ENCODE measurements at regions not wholly inside any gene's neighbourhood (a gene's known extent, or its start where the extent isn't known, plus 50 kb on each side); places are given as distances from the start of the nearest gene placed in this dataset.
"Not testable (repeated sequence)": the region's sequence is repeated elsewhere in the genome, so short reads cannot be mapped to it uniquely, and the experiment has no call there.

DNA sequence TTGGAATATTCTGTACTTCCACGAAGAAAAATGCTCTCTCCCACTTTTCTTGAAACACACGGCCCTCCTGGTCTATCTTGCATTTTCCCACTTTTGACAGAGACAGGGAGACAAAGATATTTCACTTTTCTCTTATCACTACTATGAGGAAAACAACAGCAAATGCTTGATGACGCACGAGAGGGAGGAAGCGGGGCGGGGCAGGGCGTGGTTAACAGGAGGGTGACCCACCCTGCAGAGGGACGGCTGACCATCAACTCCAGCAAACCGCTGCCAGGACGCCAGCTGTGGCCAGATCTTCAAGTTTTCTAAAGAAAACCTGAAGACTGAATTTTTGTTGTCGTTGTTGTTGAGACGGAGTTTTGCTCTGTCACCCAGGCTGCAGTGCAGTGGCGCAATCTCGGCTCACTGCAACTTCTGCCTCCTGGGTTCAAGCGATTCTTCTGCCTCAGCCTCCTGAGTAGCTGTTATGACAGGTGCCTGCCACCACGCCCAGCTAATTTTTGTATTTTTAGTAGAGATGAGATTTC is 63.8 kb downstream of the NSUN5 start:
- DNase-seq (ENCODE audit: low read depth), result not testable (repeated sequence)

DNA sequence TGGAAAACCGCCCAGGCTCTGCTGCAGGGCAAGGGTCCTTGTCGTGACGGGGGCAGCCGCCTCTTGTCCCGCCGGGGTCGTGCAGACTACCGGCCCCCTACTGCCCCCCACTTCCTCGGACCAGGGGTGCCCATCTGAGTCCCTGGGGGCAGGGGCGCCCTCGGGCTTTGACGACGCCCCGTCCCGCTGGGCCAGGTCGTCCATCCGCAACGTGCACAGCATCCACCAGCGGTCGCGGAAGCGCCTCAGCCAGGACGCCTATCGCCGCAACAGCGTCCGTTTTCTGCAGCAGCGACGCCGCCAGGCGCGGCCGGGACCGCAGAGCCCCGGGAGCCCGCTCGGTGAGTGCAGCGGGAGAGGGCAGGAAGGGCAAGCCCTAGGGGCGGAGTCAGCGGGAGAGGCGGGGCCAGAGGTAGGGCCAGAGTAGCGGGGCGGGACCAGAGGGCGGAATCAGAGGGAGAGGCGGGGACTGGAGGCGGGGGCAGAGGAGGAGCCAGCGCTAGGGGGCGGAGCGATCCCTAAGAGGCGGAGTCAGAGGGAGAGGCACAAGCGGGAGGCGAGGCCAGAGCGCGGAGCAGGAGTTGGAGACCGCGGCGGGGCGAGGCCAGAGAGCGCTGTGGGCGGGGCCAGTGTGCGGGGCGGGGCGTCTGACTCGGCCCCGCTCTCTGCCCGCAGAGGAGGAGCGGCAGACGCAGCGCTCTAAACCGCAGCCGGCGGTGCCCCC is 73.5 kb downstream of the NSUN5 start:
- peak; percentile 88 for DNase-seq (ENCODE audit: low read depth)

DNA sequence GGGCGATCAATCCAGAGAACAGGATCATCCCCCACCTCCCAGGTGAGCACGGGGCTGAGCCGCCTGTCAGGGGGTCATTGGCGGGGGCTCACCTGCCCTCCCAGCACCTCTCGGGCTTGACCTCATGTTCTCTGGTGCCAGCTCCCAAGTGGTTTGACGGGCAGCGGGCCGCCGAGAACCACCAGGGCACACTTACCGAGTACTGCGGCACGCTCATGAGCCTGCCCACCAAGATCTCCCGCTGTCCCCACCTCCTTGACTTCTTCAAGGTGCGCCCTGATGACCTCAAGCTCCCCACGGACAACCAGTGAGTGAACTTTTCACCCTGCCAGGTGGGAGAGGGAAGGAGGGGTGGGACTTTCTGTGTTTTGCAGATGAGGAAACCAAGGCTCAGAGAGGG is 82.9 kb downstream of the NSUN5 start:
- DNase-seq (ENCODE audit: low read depth), result not testable (repeated sequence)

DNA sequence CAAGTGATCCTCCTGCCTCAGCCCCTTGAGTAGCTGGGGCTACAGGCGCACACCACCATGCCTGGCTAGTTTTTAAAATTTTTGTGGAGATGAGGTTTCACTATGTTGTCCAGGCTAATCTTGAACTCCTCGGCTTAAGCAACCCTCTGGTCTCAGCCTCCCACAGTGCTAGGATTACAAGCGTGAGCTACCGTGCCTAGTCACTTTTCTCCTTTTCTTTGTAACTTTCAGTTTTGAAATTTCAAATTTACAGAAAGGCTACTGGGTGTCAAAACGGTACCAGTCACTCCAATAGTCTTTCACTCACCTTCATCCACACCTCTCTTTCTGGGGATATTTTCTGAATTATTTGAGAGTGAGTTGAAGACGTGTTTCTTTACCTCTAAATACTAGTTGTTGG is 86.9 kb downstream of the NSUN5 start:
- not testable (repeated sequence) for DNase-seq (ENCODE audit: low read depth)

DNA sequence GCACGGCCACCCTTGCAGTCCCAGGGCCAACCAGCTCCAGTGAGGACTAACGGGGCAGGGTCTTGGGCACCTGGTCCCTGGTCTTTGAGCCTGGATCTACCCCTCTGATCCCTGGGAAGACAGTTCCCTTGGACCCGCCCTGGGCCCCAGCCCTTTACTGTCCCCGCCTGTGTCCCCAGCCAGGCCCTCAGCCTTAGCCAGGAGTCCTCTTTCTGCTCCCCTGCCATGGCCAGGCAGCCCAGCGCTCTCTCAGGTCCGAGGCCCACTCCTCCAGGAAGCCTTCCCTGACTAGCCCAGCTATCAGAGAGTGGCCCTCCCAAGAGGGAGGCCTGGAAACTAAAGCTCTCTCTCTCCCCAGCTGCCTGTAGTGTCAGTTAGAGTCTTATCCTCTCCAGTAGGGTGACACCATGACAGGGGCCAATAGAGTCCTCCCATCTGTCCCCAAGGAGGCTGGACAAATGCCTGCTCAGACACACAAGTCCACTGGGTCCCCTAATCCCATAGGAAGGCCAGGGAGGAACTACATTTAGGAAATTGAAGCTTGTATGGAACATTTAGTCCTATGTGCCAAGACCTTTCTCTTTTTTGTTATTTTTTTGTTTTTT is 87.8 kb downstream of the NSUN5 start:
- DNase-seq (ENCODE audit: low read depth), result not testable (repeated sequence)

DNA sequence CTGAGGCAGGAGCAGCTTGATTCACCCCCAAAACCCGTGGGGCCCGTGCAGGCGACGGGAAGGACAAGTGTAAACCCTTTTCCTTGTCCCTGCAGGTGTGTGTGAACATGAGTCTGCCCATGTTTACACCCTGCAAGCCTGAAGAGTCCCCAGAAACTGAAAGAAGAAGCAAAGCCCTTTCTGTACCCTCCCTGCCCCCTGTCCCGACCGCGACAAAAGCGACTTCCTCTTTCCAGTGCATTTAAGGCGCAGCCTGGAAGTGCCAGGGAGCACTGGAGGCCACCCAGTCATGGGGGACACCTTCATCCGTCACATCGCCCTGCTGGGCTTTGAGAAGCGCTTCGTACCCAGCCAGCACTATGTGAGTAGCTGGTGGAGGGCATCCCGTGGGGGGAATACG is 88.3 kb downstream of the NSUN5 start:
- not testable (repeated sequence) for DNase-seq (ENCODE audit: low read depth)

DNA sequence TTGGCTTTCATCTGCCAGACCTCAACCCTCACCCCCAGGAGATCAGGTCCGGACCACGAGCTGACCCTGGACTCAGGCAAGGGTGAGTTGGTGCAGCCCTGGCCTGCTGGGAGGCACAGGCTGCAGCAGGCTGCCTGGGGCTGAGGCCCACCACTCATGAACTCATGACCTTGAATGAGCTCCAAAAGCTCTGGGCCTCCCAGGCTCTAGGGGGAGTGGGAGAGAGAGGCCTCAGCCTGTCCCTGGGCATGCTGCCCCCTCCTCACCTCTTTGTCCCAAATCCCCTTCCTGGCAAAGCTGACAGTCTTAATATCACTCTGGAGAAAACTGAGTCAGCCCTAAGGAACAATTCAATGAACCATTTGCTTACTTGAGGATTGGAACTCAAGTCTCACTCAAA is 89.8 kb downstream of the NSUN5 start:
- DNase-seq (ENCODE audit: low read depth), result not testable (repeated sequence)

DNA sequence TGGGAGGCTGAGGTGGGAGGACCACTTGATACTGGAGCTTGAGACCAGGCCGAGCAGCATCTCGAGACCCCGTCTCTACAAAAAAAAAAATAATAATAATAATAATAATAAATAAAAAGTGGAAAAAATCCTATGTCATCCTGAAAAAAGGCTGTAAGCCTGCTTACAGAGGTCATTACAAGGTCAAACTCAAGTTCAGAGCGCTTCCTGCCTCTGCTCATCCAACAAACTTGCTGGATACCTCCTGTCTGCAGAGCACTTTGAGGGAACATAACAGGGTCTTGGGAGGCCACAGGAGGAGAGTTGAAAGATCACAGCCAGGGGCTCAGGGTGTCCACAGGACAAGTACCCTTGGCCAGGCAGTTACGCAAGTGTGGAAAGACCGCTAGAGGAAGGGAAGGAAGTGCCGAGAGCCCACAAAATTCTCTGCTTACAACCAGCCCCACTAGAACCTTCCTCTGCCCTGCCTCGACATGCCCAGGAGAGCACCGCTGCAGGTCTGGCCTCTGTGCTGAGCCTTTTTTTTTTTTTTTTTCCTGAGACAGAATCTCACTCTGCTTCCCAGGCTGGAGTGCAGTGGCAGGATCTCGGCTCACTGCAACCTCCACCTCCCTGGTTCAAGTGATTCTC is 92.5 kb downstream of the NSUN5 start:
- not testable (repeated sequence) for DNase-seq (ENCODE audit: low read depth)

DNA sequence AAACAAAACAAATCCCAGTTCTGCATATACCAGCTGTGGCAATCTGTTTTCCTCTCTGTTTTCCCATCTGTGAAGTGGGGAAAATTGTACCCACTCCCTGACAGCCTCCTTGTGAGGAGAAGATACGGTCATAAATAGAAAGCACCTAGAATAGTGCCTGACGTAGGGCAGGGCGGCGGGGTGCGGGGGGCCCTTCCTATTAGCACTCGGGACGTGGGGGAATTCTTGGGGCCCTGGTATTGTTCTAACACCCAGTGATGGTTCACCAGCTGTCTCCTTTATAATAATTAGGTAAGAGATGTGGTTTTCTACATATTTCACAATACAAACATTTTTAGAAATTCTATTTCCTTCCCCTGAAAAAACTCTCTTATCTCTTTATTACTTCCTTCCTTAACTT is 93.4 kb downstream of the NSUN5 start:
- not testable (repeated sequence) for DNase-seq (ENCODE audit: low read depth)

DNA sequence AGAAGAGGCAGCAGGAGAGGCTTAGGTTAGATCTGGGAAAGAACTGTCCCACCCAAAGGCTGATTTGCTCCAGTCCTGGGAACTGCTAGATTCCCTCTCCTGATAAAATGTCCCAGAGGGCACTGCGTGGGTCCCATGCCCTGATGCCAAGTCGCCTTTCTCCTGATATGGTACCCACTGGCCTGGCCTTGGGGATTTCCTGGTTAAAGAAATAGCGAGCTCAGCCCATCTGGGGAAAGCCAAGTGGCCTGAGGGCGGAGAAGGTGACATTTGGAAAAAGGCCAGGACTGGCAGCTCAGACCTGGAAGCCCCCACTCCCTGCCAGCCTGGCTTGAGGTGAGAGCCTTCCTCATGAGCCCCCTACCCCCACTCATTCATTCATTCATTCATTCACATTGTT is 94.2 kb downstream of the NSUN5 start:
- DNase-seq (ENCODE audit: low read depth), result not testable (repeated sequence)

DNA sequence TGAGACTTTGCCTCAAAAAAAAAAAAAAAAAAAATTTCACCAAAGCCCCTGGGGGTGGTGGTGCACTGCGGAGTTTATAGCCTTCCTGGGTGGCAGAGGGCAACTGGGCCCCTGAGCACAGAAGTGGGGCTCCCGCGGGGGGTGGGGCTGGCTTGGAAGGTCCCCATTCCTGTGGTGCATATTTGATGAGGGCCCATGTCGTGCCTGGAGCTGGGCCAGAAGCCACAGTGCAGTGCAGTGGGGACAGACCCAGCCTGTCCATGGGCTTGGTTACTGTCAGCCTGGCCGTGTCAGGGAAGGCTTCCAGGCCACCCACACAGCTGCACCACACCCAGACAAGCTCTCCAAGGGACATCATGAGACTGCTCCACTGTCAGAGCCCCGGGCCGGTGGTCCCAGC is 95.5 kb downstream of the NSUN5 start:
- not testable (repeated sequence) for DNase-seq (ENCODE audit: low read depth)

DNA sequence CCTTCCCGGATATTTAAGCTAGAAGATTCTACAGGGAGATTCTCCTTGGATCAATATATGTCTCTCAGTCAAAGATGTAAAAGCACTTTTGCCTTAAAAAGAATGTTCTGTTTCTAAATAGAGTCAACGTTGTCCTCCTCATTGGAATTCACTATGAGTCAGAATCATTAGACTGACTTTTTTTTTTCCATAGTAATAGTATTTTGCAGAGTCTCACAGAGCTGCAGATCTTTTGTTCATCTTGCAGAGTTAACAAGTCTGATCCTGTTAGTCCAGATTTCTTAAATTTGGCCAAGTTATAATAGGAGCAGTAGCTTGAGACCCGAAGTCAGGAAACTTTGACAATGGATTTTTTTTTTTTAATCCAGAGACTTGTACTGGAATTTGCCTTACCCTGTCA is 103.0 kb downstream of the NSUN5 start:
- DNase-seq (ENCODE audit: low read depth), result not testable (repeated sequence)

DNA sequence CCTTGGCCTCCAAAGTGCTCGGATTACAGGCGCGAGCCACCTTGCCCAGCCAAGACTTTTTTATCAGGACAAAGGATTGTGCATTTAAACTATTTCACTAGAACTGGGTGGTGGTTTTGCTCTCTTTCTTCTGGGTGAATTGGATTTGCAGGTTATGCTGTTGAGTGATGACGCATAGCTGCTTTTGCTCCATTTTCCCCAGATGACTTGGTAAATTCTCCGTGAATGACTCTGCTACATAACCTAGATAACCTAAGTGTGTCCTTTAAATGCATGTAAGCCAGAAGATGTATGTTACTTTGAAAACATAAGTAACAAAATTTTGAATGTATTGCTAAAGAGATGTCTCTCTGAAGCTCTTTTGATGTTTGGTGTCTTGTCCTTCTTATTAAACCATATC is 103.7 kb downstream of the NSUN5 start:
- not testable (repeated sequence) for DNase-seq (ENCODE audit: low read depth)

DNA sequence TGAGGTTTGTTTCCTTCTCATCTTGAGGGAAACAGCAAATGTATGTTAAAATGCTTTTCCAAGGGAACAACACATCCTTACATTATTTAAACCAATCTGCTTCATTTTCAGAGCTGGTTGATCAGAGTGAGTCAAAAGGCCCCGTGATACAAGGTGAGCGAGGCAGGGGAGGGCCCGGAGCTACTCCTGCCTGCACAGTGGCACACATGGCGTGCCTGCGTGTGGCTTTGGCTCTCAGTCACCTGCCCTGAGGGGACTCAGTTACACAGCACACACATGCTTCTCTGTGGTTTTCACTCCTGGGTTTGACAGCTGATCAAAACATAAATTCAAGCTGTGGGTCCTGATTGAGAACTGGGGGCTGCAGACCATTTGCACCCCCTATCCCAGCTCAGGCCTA is 105.3 kb downstream of the NSUN5 start:
- not testable (repeated sequence) for DNase-seq (ENCODE audit: low read depth)

DNA sequence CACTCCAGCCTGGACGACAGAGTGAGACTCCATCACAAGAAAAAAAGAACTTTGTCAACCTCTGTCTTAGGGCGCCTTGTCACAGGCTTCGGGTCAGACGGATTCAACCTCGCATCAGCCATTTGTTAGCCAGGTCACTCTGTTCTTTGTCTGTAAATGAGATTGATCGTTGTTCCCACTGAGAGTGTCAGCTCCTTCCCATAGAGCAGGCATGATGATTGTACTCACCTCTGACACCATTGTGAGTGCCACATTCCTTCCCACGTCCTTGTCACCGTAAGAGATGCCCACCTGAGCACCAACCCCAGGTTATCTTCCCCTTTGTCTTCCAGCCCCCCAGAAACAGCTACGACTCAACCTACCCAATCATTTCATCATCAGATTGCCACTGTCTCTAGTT is 107.4 kb downstream of the NSUN5 start:
- DNase-seq (ENCODE audit: low read depth), result not testable (repeated sequence)

DNA sequence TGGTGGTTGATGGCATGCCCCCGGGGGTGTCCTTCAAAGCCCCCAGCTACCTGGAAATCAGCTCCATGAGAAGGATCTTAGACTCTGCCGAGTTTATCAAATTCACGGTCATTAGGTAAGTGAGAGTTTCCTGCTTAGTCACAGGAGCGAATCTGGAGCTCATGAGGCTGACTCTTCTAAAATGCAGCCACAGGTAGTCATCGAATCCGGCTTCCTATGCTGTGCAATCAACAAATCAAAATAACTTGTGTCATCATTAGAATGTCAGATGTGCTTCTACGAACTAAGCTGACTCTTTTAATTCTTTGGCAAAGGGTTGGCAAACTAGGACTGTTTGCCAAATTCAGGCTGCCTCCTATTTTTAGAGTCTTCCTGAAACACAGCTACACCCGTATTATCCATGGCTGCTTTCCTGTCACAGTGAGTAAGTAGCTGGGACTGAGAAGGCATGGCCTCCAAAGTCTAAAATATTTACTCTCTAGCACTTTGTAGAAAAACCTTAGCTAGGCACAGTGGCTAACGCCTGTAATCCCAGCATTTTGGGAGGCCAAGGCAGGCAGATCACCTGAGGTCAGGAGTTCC is 108.0 kb downstream of the NSUN5 start:
- not testable (repeated sequence) for DNase-seq (ENCODE audit: low read depth)

DNA sequence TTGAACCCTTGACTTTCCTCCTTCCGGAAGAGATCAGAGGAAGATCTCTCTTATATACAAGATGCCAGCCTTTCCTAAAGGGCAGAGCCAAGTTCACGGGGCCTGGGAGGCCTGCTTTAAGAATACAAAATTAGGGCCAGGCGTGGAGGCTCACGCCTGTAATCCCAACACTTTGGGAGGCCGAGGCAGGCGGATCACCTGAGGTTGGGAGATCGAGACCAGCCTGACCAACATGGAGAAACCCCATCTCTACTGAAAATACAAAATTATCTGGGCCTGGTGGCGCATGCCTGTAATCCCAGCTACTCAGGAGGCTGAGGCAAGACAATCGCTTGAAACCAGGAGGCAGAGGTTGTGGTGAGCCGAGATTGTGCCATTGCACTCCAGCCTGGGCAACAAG is 108.2 kb upstream of the SPDYE9 start:
- DNase-seq (ENCODE audit: low read depth), result not testable (repeated sequence)

DNA sequence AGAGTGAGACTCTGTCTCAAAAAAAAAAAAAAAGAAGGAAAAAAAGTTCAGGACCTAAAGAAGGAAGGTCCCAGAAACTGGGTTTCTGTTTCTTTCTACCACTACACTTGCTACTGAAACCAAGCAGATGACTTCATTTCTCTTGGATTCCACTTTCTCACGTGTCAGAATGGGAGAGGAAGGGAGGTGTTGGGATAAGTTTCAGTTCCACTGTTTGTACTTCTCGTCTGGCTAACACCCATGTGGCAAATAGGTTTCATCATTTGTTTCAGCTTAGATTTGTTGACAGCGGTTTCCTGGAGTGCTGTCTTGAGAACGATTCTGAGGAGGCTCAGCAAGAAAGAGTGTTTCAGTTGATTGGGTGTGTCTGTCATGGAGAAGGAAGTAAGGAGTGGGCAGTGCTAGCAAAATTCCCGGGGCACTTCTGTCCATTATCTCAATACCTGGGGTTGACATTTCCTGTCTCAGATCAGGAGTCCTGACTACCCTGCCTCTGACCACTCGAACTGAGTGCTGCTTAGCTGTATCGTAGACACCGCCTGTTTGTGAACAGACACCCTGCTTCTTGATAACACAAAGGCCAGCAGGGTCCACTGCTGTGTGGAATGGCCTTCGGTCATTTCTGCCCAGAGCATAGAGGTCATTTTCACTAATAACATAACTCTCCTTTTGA is 104.8 kb upstream of the SPDYE9 start:
- DNase-seq (ENCODE audit: low read depth), result not testable (repeated sequence)

DNA sequence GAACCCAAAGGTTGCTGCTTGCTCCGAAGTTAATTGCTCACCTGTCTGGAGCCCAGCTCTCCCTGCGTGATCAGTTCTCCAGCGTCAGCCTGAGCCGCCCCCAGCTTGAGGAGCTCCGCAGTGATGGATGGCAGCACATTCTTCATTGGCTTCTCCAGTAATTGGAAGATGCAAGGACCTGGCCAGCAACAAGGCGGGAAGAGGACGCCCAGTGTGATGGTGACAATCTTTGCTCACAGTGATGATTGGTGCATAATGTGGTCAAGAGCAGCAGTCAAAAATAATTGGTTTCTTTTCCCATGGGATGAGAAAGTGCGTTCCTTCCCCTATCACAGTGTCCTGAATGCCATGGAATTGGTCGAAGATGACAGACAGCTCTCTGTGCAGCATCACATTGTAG is 102.4 kb upstream of the SPDYE9 start:
- DNase-seq (ENCODE audit: low read depth), result not testable (repeated sequence)

DNA sequence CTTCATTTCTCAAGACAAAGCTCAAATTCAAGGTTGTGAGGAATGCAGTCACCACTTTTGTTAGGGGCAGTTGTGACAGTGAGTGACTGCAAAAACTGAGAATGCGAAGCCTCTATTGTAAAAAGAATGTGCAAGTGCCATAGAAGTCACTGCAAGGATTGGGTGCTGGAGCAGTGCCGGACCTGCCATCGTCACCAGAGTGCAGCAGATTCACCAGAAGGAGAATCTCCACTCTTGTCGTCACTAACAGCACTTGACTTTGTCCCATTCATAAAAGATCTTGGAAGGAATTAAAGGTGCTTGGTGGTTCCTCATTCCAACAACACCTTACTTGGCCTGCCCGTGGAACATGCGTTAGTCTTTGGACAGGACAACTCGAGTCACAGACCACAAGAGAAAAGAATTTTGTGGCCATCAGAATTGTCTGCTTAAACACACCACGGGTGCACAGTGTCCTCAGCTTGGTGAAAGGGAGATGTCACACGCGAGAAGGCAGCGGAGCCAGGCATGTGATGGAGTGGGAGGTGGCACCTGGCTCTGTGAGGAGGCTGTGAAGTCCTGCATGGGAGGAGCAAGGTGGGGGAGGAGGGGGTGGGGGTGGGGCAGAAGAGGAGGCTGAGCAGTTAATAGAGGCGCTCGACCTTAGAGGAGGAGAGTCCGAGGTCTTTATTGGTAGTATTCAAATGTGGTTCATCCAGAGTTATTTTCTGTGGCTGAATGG is 100.9 kb upstream of the SPDYE9 start:
- DNase-seq (ENCODE audit: low read depth), result not testable (repeated sequence)

DNA sequence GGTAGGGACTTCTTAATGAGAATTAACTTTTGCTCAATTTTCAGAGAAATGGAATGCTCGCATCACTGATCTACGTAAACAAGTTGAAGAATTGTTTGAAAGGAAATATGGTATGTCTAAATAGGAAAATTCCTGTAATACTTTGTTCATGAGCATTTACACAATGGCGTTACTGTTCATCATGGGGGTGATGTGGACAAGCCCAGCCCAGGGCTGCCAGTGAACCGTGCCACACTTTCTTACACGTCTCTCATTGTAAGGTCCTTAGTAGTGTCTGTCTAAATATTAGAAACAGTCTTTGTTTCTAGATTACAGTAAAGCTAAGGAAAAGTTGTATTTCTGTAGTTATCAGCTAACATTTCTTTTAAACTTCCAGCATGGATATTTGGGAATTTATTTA is 91.0 kb upstream of the SPDYE9 start:
- DNase-seq (ENCODE audit: low read depth), result not testable (repeated sequence)

Measured in activated T-cell treated with anti-CD3 and anti-CD28 coated beads for 1 hour (primary cell).